ENCODE measurements at regions not wholly inside any gene's neighbourhood (a gene's known extent, or its start where the extent isn't known, plus 50 kb on each side); places are given as distances from the start of the nearest gene placed in this dataset.

DNA sequence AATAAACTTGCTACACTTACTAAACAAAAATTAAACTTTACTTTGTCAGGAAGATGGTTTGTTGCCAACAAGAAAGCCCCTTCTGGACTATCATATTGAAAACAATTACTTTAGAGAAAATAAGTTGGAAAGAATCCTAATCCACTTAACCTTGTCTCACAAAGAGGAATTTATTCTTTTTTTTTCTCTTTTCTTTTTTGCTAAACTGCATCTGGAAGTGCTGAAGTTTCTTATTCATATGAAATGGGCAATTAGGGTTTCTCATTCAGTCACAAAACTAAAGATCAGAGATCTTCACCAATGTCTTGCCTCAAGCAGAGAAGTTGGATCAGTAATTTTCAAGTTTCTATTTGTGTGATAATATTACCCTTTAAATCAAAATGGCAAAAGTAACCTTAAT is 234.9 kb upstream of the AMOT start:
- TF ChIP-seq MZF1 (tag by site-specific recombination; IDR thresholded peaks at IDR 0.05; ENCODE audit: borderline replicate concordance) (no peak), YY1 (tag by site-specific recombination; IDR thresholded peaks at IDR 0.05) (no peak), ZNF391 (tag by site-specific recombination; IDR thresholded peaks at IDR 0.05; ENCODE audit: borderline replicate concordance, low read depth) (no peak), ZNF660 (tag by site-specific recombination; IDR thresholded peaks at IDR 0.05) (no peak), ZNF426 (tag by site-specific recombination; IDR thresholded peaks at IDR 0.05) (no peak), ZNF654 (tag by site-specific recombination; IDR thresholded peaks at IDR 0.05; ENCODE audit: low read depth) (no peak), ZNF24 (tag by site-specific recombination; IDR thresholded peaks at IDR 0.05) (no peak)
- TF ChIP-seq, protein P1, sequence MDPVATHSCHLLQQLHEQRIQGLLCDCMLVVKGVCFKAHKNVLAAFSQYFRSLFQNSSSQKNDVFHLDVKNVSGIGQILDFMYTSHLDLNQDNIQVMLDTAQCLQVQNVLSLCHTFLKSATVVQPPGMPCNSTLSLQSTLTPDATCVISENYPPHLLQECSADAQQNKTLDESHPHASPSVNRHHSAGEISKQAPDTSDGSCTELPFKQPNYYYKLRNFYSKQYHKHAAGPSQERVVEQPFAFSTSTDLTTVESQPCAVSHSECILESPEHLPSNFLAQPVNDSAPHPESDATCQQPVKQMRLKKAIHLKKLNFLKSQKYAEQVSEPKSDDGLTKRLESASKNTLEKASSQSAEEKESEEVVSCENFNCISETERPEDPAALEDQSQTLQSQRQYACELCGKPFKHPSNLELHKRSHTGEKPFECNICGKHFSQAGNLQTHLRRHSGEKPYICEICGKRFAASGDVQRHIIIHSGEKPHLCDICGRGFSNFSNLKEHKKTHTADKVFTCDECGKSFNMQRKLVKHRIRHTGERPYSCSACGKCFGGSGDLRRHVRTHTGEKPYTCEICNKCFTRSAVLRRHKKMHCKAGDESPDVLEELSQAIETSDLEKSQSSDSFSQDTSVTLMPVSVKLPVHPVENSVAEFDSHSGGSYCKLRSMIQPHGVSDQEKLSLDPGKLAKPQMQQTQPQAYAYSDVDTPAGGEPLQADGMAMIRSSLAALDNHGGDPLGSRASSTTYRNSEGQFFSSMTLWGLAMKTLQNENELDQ (tag by site-specific recombination; IDR thresholded peaks at IDR 0.05; ENCODE audit: low read depth), result no peak
- TF ChIP-seq, protein P2, sequence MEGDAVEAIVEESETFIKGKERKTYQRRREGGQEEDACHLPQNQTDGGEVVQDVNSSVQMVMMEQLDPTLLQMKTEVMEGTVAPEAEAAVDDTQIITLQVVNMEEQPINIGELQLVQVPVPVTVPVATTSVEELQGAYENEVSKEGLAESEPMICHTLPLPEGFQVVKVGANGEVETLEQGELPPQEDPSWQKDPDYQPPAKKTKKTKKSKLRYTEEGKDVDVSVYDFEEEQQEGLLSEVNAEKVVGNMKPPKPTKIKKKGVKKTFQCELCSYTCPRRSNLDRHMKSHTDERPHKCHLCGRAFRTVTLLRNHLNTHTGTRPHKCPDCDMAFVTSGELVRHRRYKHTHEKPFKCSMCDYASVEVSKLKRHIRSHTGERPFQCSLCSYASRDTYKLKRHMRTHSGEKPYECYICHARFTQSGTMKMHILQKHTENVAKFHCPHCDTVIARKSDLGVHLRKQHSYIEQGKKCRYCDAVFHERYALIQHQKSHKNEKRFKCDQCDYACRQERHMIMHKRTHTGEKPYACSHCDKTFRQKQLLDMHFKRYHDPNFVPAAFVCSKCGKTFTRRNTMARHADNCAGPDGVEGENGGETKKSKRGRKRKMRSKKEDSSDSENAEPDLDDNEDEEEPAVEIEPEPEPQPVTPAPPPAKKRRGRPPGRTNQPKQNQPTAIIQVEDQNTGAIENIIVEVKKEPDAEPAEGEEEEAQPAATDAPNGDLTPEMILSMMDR (tag by site-specific recombination; IDR thresholded peaks at IDR 0.05), result no peak
- TF ChIP-seq, protein P3, sequence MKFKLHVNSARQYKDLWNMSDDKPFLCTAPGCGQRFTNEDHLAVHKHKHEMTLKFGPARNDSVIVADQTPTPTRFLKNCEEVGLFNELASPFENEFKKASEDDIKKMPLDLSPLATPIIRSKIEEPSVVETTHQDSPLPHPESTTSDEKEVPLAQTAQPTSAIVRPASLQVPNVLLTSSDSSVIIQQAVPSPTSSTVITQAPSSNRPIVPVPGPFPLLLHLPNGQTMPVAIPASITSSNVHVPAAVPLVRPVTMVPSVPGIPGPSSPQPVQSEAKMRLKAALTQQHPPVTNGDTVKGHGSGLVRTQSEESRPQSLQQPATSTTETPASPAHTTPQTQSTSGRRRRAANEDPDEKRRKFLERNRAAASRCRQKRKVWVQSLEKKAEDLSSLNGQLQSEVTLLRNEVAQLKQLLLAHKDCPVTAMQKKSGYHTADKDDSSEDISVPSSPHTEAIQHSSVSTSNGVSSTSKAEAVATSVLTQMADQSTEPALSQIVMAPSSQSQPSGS (tag by site-specific recombination; IDR thresholded peaks at IDR 0.05; ENCODE audit: low read depth), result no peak

Measured in HEK293 (cell line).